HEK293T (cell line): ENCODE measurements at regions not wholly inside any gene's neighbourhood (a gene's known extent, or its start where the extent isn't known, plus 50 kb on each side); places are given as distances from the start of the nearest gene placed in this dataset.

ENCODE experiments used
- ARNT ChIP-seq: fragments of 450-650 bp; IDR thresholded peaks from 2 replicates; pipeline ENCODE4 v1.6.1; 2017; ENCODE audit warnings: mild to moderate bottlenecking
- BHLHE40 ChIP-seq: fragments of 450-650 bp; IDR thresholded peaks from 2 replicates; pipeline ENCODE4 v1.6.1; 2016; ENCODE audit warnings: mild to moderate bottlenecking, moderate library complexity, borderline replicate concordance
- CTBP1 ChIP-seq: fragments of 450-650 bp; IDR thresholded peaks from 2 replicates; pipeline ENCODE4 v1.6.1; 2016; ENCODE audit warnings: borderline replicate concordance
- ELF4 ChIP-seq: fragments of 450-650 bp; IDR thresholded peaks from 2 replicates; pipeline ENCODE4 v1.6.1; 2017; ENCODE audit warnings: antibody characterized with exemption
- FOXA1 ChIP-seq: fragments of 450-650 bp; IDR thresholded peaks from 2 replicates; pipeline ENCODE4 v1.6.1; 2016; ENCODE audit warnings: mild to moderate bottlenecking
- FOXM1 ChIP-seq: fragments of 450-650 bp; IDR thresholded peaks from 2 replicates; pipeline ENCODE4 v1.6.1; 2017; ENCODE audit warnings: mild to moderate bottlenecking, borderline replicate concordance
- HDGF ChIP-seq: fragments of 450-650 bp; IDR thresholded peaks from 2 replicates; pipeline ENCODE4 v1.6.1; 2017; ENCODE audit warnings: antibody characterized with exemption, borderline replicate concordance
- L3MBTL2 ChIP-seq: fragments of 450-650 bp; conservative IDR thresholded peaks from 2 replicates; pipeline ENCODE4 v1.6.1; 2016; ENCODE audit warnings: mild to moderate bottlenecking
- NFRKB ChIP-seq: fragments of 450-650 bp; IDR thresholded peaks from 2 replicates; pipeline ENCODE4 v1.6.1; 2016; ENCODE audit warnings: mild to moderate bottlenecking, moderate library complexity
- PKNOX1 ChIP-seq: fragments of 450-650 bp; IDR thresholded peaks from 2 replicates; pipeline ENCODE4 v1.6.1; 2016
- SP1 ChIP-seq: fragments of 450-650 bp; IDR thresholded peaks from 2 replicates; pipeline ENCODE4 v1.6.1; 2017
- SUZ12 ChIP-seq: fragments of 450-650 bp; IDR thresholded peaks from 2 replicates; pipeline ENCODE4 v1.6.1; 2016; ENCODE audit warnings: mild to moderate bottlenecking
- TARDBP ChIP-seq: fragments of 450-650 bp; IDR thresholded peaks from 2 replicates; pipeline ENCODE4 v1.6.1; 2016
- ZNF384 ChIP-seq: fragments of 450-650 bp; IDR thresholded peaks from 2 replicates; pipeline ENCODE4 v1.6.1; 2016

DNA sequence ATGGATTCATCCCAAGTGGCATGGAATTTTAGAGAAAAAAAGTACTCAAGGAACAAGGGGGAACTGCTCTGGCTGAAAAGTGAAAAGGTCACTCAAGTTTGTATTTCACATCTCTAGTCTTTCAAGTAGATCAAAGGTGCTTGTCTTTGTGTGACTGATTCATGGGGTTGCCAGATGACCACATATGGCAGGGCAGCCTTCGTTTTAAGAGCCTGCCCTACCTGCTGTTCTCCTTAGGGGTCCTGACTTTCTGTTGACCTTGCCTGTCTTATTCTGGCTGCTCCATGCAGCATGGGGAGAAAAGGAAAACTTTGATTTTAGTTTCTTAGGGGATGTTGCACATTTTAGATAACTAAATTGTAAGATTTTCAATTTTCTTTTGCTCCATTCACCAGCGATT, 877.7 kb downstream of the TLE1 start:
- TF ChIP-seq TARDBP (no peak), SP1 (no peak), PKNOX1 (no peak), ELF4 (no peak), FOXM1 (no peak), SUZ12 (no peak), L3MBTL2 (no peak), ARNT (no peak), BHLHE40 (no peak), HDGF (no peak), FOXA1 (no peak), ZNF384 (no peak), NFRKB (no peak), CTBP1 (no peak)
